ENCODE measurements at regions not wholly inside any gene's neighbourhood (a gene's known extent, or its start where the extent isn't known, plus 50 kb on each side); places are given as distances from the start of the nearest gene placed in this dataset.

- TF ChIP-seq, protein P1, sequence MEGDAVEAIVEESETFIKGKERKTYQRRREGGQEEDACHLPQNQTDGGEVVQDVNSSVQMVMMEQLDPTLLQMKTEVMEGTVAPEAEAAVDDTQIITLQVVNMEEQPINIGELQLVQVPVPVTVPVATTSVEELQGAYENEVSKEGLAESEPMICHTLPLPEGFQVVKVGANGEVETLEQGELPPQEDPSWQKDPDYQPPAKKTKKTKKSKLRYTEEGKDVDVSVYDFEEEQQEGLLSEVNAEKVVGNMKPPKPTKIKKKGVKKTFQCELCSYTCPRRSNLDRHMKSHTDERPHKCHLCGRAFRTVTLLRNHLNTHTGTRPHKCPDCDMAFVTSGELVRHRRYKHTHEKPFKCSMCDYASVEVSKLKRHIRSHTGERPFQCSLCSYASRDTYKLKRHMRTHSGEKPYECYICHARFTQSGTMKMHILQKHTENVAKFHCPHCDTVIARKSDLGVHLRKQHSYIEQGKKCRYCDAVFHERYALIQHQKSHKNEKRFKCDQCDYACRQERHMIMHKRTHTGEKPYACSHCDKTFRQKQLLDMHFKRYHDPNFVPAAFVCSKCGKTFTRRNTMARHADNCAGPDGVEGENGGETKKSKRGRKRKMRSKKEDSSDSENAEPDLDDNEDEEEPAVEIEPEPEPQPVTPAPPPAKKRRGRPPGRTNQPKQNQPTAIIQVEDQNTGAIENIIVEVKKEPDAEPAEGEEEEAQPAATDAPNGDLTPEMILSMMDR (conservative IDR thresholded peaks at IDR 0.05 in 1 of 2, IDR thresholded peaks at IDR 0.05 in 1 of 2; ENCODE audit: extremely low read depth in 1 of 2, insufficient read depth in 1 of 2, low read depth in 1 of 2, low read length in 2 of 2) = no peak
- no peak for TF ChIP-seq EZH2 (IDR thresholded peaks at IDR 0.05; ENCODE audit: borderline replicate concordance, low read length)
These were observed 361.0 kb upstream of the HAND2 start for GRCh38 chr4:173891072-173891471.

Measured in mammary epithelial cell (primary cell).